NCI-H1417 treated with DMSO at 0.1 percent for 48 hours (cell line): ENCODE measurements at regions not wholly inside any gene's neighbourhood (a gene's known extent, or its start where the extent isn't known, plus 50 kb on each side); places are given as distances from the start of the nearest gene placed in this dataset.

Source experiments
- DNase-seq: peaks from one replicate; lab custom pipeline; 2025; lab: John Stamatoyannopoulos, UW

GRCh38 chr7:125561006-125561405 lies 631.4 kb upstream of the POT1 start:
- no peak for DNase-seq

DNA sequence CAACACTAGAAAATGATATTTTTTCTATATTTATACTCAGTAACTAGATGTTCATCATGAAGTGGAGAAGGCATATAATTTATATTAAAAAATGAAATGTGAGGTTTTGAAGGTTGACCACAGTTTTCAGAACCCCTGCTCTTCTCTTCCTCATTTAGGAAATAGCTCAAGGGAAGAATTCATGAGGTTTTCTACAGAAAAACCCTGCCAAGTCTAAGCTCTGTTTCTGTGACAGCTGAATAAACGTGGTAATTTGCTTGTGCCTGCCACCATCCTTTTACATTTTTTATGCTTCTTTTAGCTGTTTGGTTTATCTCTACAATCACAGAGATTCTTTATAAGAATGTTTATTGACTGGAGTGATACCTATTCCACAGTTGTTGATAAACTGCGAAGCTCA lies 630.3 kb upstream of the POT1 start:
- DNase-seq, result no peak

- no peak for DNase-seq
These were observed 626.3 kb upstream of the POT1 start for GRCh38 chr7:125555916-125556315.

DNA sequence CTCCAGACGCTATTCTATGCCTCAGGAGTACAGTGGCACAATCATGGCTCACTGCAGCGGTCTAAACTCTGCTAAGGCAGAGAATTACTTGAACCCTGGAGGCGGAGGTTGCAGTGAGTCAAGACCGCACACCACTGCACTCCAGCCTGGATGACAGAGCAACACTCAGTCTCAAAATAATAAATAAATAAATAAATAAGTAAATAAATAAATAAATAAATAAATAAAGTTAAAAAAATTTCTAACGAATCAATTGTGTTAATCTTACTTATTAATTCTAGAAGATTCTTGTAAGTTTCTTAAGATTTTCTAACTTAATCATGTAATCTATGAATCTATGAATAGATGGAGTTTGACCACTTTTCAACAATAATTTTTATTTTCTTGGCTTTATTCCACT lies 621.4 kb upstream of the POT1 start:
- DNase-seq, result no peak

- no peak for DNase-seq
These were observed 617.9 kb upstream of the POT1 start for GRCh38 chr7:125547505-125547904.

GRCh38 chr7:125530553-125530952 lies 600.9 kb upstream of the POT1 start:
- no peak for DNase-seq

GRCh38 chr7:125529249-125529648 lies 599.6 kb upstream of the POT1 start:
- DNase-seq, result no peak

- no peak for DNase-seq
These were observed 597.3 kb upstream of the POT1 start for GRCh38 chr7:125526958-125527357.

GRCh38 chr7:125526092-125526491 lies 596.5 kb upstream of the POT1 start:
- DNase-seq, result no peak

DNA sequence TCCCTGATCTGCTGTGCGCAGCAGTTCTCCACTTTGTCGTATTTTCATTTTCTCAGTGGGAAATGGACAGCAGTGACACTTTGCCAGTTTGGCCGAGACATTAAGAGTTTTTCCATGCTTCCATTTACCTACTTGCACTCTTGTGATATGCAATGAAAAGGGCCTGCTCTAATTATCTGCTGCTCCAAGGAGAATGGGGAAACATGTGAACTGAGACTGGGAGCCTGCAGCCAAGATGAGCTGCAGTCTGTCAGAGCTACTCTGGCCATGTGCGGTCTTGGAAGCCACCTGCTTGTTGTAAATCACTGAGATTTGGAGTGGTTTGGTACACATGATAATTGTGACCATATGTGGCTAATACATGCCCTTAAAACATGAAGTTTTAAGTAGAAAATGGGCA lies 586.6 kb upstream of the POT1 start:
- DNase-seq, result peak; percentile 84

DNA sequence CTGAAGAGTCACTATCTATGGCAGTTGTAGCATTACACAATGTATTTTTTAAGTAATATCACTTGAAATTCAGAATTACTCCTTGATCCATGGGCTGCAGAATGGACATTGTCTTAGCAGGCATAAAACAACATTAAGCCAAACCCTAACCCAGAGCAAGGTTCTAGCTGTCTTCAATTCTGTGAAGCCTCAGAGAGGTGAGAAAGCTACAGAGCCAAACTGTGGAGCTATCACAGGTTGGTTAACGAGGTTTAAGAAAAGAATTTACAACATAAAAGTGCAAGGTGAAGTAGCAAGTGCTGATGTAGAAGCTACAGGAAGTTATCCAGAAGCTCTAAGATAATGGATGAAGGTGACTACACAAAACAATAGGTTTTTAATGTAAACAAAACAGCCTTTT lies 582.7 kb upstream of the POT1 start:
- DNase-seq, result no peak

GRCh38 chr7:125511310-125511709 lies 581.7 kb upstream of the POT1 start:
- no peak for DNase-seq

DNA sequence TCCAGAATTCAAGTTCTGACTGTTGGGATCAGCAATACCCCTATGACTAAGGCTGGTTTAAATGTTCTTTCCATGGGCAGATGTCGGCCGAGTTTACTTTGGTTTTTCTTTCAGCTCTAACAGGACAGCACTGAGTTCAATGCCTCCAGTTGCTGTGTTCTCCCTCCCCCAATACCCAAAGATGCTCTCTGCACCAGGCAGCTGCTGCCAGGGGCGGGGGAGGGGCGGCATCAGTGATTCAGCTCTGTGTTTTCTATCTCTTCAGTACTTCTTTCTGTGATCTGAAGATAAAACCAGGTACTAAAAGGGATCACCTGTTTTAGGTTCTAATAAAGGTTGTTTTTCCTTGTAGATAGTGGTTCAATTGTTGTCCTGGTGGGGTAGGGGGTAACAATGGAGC lies 576.7 kb upstream of the POT1 start:
- DNase-seq, result no peak

GRCh38 chr7:125504848-125505247 lies 575.2 kb upstream of the POT1 start:
- no peak for DNase-seq

- no peak for DNase-seq
These were observed 566.4 kb upstream of the POT1 start for GRCh38 chr7:125495997-125496396.

DNA sequence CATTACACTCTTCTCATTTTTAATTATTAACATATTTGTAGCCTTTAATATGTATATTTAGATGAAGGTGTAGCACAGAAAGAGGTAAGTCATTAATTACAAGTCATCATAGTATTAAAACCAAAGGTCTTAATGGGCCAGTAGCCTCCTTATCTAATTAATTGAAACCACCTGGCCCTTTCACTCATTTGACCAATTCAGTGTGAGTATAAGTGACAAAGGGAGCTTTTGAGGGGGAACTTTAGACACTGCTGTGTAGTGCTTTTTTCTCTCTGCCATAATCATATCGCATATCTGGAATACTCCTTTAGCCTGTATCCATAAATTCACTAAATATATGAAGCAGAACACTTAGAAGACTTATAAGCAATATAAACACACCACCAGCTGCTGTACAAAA lies 562.9 kb upstream of the POT1 start:
- DNase-seq, result no peak

DNA sequence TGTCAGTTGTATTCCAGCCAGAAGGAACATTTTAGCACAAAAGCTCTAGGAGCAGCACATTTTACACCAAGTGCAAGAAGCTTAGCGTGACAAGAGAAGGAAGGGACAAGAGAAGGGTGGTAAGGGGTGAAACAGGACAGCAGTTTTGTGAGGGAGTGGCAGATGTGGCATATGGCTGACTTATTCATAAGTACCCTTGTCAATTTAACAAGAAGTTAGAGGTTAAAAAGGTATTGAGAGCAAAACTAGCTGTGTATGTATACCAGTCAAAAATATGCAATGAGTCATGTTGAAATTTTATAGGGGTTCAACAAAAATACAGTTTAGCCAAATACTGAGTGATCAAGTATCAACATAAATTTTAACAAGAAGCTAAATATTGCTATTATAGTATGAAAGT lies 561.5 kb upstream of the POT1 start:
- DNase-seq, result no peak

GRCh38 chr7:125490167-125490566 lies 560.5 kb upstream of the POT1 start:
- no peak for DNase-seq

- no peak for DNase-seq
These were observed 555.6 kb upstream of the POT1 start for GRCh38 chr7:125485223-125485622.

GRCh38 chr7:125484755-125485154 lies 555.1 kb upstream of the POT1 start:
- no peak for DNase-seq

DNA sequence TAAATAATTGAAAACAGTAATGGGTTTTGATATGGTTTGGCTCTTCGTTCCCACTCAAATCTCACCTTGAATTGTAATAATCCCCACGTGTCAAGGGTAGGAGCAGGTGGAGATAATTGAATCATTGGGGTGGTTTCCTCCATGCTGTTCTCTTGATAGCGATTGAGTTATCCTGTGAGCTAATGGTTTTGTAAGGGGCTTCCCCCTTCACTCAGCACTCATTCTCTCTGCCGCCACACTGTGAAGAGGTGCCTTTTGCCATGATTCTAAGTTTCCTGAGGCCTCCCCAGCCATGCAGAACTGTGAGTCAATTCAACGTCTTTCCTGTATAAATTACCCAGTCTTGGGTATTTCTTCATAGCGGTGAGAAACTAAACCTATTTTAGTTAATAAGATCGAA lies 551.7 kb upstream of the POT1 start:
- DNase-seq, result no peak

GRCh38 chr7:125480762-125481161 lies 551.1 kb upstream of the POT1 start:
- no peak for DNase-seq

DNA sequence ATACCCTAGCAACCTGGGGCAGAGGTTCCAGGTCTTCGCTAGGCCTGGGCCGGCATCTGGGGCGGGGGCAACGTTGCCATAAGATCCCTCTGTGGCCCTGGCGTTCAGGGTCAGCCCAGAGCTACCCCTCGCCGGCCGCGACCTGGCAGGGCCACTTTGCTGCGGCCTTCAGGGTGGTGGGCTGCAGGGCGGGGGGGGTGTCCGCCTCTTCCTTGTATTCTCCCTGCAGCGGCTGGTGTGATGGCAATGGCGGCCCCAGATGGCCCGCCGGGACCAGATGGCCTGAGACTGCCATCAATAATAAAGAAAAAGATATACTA lies 539.2 kb upstream of the POT1 start:
- no peak for DNase-seq

GRCh38 chr7:125467996-125468854 lies 538.6 kb upstream of the POT1 start:
- DNase-seq, result no peak
